HepG2 (cell line): ENCODE measurements at regions not wholly inside any gene's neighbourhood (a gene's known extent, or its start where the extent isn't known, plus 50 kb on each side); places are given as distances from the start of the nearest gene placed in this dataset.

Experiments used
- ASH2L ChIP-seq: fragments of 300-600, 200-600 bp; sonication (generic); IDR thresholded peaks from 2 replicates; pipeline ENCODE4 v1.7.0; 2017; ENCODE audit warnings: low read depth, mild to moderate bottlenecking, moderate library complexity, mixed read lengths, low read length; ENCODE audit not compliant: insufficient read length
- EHMT2 ChIP-seq: fragments of 200-600 bp; sonication (generic); IDR thresholded peaks from 2 replicates; pipeline ENCODE4 v1.7.0; 2017; ENCODE audit warnings: antibody characterized with exemption, low read depth, low read length, borderline replicate concordance
- FOSL2 ChIP-seq: sonication (generic); formaldehyde crosslinking; IDR thresholded peaks from 2 replicates; pipeline ENCODE4 v1.4.0; 2020; ENCODE audit warnings: missing genetic modification reagents
- FOXA3 ChIP-seq: IDR thresholded peaks from 2 replicates; pipeline ENCODE4 v1.6.1; 2016; ENCODE audit warnings: missing genetic modification reagents, missing compliant biosample characterization
- MTA1 ChIP-seq: sonication (generic); formaldehyde crosslinking; IDR thresholded peaks from 2 replicates; pipeline ENCODE4 v1.4.0; 2020; ENCODE audit warnings: missing genetic modification reagents, mild to moderate bottlenecking, borderline replicate concordance
- SOX13 ChIP-seq, 3 experiments: fragments of 450-650 bp in 1 of 3; sonication (generic) in 1 of 3; formaldehyde crosslinking in 1 of 3; IDR thresholded peaks in 2 of 3; conservative IDR thresholded peaks in 1 of 3; 2 replicates each; pipeline versions ENCODE4 v1.5.0 to v1.6.1; 2016 to 2020; ENCODE audit warnings: antibody characterized with exemption in 1 of 3, mild to moderate bottlenecking in 1 of 3, missing compliant biosample characterization in 1 of 3, missing genetic modification reagents in 1 of 3, moderate library complexity in 1 of 3
- TAF15 ChIP-seq: fragments of 200-400 bp; formaldehyde crosslinking; IDR thresholded peaks from one replicate; pipeline ENCODE4 v1.6.1; 2018; ENCODE audit warnings: mild to moderate bottlenecking, low read depth, low read length; ENCODE audit not compliant: poor library complexity, severe bottlenecking
- YEATS2 ChIP-seq: sonication (generic); formaldehyde crosslinking; IDR thresholded peaks from 2 replicates; pipeline ENCODE4 v1.4.0; 2020; ENCODE audit warnings: missing genetic modification reagents, borderline replicate concordance
- ZFP62 ChIP-seq: sonication (generic); formaldehyde crosslinking; IDR thresholded peaks from 2 replicates; pipeline ENCODE4 v1.4.0; 2020; ENCODE audit warnings: missing genetic modification reagents
- ZNF660 ChIP-seq: sonication (generic); formaldehyde crosslinking; IDR thresholded peaks from 2 replicates; pipeline ENCODE4 v1.5.1; 2020; ENCODE audit warnings: mild to moderate bottlenecking, low read depth, missing genetic modification reagents, borderline replicate concordance
- TF ChIP-seq, protein P1 (sequence below): sonication (generic); formaldehyde crosslinking; IDR thresholded peaks from 2 replicates; pipeline ENCODE4 v1.4.0; 2020; ENCODE audit warnings: missing genetic modification reagents, borderline replicate concordance
- TF ChIP-seq, protein P2 (sequence below): sonication (generic); formaldehyde crosslinking; conservative IDR thresholded peaks from 2 replicates; pipeline ENCODE4 v1.8.1; 2023; ENCODE audit warnings: missing genetic modification reagents
- TF ChIP-seq, protein P3 (sequence below): sonication (generic); formaldehyde crosslinking; IDR thresholded peaks from 2 replicates; pipeline ENCODE4 v1.5.0; 2020; ENCODE audit warnings: mild to moderate bottlenecking, missing genetic modification reagents, moderate library complexity
- TF ChIP-seq, protein P4 (sequence below): sonication (generic); formaldehyde crosslinking; IDR thresholded peaks from 2 replicates; pipeline ENCODE4 v1.8.0; 2022; ENCODE audit warnings: missing genetic modification reagents, mild to moderate bottlenecking, inconsistent platforms, borderline replicate concordance
- TF ChIP-seq, protein P5 (sequence below): IDR thresholded peaks from 2 replicates; pipeline ENCODE4 v1.4.0; 2020; ENCODE audit warnings: mild to moderate bottlenecking, missing genetic modification reagents

DNA sequence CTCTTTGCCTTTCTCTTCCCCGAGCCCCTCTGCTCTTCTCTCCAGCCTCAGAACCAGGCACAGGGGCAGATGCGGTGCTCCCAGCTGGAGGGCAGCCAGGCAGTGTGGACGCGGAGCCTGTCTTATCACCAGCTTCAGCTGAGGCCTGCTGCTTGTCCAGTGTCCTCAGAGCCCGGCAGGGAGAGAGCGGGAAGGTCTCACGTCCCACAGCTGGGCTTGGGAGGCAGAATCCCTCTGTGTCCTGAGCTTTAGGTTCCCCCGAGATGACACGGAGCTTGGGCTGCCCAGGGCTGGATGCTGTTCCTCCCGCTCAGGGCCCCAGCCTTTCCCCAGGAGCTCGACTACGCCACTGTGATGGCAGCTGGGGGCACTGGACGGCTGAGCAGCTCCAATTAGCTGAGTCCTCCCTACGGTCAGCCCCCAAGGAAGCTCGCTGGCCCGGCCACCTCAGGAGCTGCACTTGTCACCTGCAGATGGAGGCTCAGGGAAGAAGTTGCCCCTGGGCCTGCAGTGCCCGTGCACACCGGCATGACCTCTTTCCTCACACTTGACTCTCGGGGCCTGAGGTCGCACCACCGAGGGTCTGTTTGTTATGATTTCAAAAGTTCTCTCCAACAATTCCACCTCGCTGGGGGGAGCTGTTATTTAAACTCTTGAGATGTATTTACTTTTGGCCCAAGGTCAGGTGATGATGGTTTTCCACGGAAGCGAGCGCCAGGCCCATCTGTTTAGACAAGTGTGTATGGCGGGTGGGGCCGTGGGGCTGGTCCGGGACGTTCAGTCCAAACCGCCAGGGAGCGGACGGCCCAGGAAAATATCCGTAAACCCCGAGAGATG is 127.3 kb downstream of the SIK1 start (continued):
- TF ChIP-seq, protein P1, sequence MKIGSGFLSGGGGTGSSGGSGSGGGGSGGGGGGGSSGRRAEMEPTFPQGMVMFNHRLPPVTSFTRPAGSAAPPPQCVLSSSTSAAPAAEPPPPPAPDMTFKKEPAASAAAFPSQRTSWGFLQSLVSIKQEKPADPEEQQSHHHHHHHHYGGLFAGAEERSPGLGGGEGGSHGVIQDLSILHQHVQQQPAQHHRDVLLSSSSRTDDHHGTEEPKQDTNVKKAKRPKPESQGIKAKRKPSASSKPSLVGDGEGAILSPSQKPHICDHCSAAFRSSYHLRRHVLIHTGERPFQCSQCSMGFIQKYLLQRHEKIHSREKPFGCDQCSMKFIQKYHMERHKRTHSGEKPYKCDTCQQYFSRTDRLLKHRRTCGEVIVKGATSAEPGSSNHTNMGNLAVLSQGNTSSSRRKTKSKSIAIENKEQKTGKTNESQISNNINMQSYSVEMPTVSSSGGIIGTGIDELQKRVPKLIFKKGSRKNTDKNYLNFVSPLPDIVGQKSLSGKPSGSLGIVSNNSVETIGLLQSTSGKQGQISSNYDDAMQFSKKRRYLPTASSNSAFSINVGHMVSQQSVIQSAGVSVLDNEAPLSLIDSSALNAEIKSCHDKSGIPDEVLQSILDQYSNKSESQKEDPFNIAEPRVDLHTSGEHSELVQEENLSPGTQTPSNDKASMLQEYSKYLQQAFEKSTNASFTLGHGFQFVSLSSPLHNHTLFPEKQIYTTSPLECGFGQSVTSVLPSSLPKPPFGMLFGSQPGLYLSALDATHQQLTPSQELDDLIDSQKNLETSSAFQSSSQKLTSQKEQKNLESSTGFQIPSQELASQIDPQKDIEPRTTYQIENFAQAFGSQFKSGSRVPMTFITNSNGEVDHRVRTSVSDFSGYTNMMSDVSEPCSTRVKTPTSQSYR (CRISPR knock-in tag): 0 out of 2 replicates have a peak, but pooled peaks have one; percentile 48
- TF ChIP-seq EHMT2 (no peak), MTA1 (peak; percentile 92; the same call in 1 of the 2 replicates), ZFP62 (CRISPR knock-in tag) (no peak), FOSL2 (CRISPR knock-in tag) (peak; percentile 79), SOX13 (IDR thresholded peaks at IDR 0.05) (no peak), SOX13 (CRISPR knock-in tag; conservative IDR thresholded peaks at IDR 0.05 in 1 of 2, IDR thresholded peaks at IDR 0.05 in 1 of 2) (peak in 1 of 2 experiments; percentile 86; a peak in 2 of 4 replicates), ZNF660 (no peak), YEATS2 (CRISPR knock-in tag) (no peak; the same call in 1 of the 2 replicates), TAF15 (no peak), ASH2L (no peak), FOXA3 (CRISPR knock-in tag) (peak; percentile 79)
- TF ChIP-seq, protein P2, sequence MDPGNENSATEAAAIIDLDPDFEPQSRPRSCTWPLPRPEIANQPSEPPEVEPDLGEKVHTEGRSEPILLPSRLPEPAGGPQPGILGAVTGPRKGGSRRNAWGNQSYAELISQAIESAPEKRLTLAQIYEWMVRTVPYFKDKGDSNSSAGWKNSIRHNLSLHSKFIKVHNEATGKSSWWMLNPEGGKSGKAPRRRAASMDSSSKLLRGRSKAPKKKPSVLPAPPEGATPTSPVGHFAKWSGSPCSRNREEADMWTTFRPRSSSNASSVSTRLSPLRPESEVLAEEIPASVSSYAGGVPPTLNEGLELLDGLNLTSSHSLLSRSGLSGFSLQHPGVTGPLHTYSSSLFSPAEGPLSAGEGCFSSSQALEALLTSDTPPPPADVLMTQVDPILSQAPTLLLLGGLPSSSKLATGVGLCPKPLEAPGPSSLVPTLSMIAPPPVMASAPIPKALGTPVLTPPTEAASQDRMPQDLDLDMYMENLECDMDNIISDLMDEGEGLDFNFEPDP (CRISPR knock-in tag): 0 out of 2 replicates have a peak, but pooled peaks have one; percentile 21
- TF ChIP-seq, protein P3, sequence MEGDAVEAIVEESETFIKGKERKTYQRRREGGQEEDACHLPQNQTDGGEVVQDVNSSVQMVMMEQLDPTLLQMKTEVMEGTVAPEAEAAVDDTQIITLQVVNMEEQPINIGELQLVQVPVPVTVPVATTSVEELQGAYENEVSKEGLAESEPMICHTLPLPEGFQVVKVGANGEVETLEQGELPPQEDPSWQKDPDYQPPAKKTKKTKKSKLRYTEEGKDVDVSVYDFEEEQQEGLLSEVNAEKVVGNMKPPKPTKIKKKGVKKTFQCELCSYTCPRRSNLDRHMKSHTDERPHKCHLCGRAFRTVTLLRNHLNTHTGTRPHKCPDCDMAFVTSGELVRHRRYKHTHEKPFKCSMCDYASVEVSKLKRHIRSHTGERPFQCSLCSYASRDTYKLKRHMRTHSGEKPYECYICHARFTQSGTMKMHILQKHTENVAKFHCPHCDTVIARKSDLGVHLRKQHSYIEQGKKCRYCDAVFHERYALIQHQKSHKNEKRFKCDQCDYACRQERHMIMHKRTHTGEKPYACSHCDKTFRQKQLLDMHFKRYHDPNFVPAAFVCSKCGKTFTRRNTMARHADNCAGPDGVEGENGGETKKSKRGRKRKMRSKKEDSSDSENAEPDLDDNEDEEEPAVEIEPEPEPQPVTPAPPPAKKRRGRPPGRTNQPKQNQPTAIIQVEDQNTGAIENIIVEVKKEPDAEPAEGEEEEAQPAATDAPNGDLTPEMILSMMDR (CRISPR knock-in tag): peak; percentile 42
- TF ChIP-seq, protein P4, sequence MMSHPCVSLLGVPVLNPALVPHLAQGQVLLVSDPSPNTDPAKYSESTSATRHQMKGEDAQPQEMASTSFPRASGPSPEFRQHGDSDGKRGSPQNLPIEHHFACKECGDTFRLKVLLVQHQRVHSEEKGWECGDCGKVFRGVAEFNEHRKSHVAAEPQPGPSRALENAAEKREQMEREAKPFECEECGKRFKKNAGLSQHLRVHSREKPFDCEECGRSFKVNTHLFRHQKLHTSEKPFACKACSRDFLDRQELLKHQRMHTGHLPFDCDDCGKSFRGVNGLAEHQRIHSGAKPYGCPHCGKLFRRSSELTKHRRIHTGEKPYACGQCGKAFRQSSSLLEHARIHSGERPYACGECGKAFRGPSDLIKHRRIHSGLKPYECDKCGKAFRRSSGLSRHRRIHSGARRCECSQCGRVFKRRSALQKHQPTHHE: no peak; the same call in 1 of the 2 replicates
- TF ChIP-seq, protein P5, sequence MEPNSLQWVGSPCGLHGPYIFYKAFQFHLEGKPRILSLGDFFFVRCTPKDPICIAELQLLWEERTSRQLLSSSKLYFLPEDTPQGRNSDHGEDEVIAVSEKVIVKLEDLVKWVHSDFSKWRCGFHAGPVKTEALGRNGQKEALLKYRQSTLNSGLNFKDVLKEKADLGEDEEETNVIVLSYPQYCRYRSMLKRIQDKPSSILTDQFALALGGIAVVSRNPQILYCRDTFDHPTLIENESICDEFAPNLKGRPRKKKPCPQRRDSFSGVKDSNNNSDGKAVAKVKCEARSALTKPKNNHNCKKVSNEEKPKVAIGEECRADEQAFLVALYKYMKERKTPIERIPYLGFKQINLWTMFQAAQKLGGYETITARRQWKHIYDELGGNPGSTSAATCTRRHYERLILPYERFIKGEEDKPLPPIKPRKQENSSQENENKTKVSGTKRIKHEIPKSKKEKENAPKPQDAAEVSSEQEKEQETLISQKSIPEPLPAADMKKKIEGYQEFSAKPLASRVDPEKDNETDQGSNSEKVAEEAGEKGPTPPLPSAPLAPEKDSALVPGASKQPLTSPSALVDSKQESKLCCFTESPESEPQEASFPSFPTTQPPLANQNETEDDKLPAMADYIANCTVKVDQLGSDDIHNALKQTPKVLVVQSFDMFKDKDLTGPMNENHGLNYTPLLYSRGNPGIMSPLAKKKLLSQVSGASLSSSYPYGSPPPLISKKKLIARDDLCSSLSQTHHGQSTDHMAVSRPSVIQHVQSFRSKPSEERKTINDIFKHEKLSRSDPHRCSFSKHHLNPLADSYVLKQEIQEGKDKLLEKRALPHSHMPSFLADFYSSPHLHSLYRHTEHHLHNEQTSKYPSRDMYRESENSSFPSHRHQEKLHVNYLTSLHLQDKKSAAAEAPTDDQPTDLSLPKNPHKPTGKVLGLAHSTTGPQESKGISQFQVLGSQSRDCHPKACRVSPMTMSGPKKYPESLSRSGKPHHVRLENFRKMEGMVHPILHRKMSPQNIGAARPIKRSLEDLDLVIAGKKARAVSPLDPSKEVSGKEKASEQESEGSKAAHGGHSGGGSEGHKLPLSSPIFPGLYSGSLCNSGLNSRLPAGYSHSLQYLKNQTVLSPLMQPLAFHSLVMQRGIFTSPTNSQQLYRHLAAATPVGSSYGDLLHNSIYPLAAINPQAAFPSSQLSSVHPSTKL (CRISPR knock-in tag): peak; percentile 83
